SU-DHL-6 (cell line): ENCODE measurements at regions not wholly inside any gene's neighbourhood (a gene's known extent, or its start where the extent isn't known, plus 50 kb on each side); places are given as distances from the start of the nearest gene placed in this dataset.

Experiments
- EZH2phosphoT487 ChIP-seq: fragments of 200-600 bp; sonication (generic), shearing (Covaris generic); conservative IDR thresholded peaks from 2 replicates; pipeline ENCODE4 v1.6.1; 2018; ENCODE audit warnings: mild to moderate bottlenecking, antibody characterized with exemption, low read length, moderate library complexity, mixed read lengths
- TF ChIP-seq, protein P1 (sequence below): fragments of 200-600 bp; sonication (generic); IDR thresholded peaks from one replicate; pipeline ENCODE4 v1.5.1; 2017; ENCODE audit warnings: antibody characterized with exemption, mild to moderate bottlenecking, low read length, moderate library complexity; ENCODE audit not compliant: insufficient read depth, poor library complexity, severe bottlenecking

- TF ChIP-seq, protein P1, sequence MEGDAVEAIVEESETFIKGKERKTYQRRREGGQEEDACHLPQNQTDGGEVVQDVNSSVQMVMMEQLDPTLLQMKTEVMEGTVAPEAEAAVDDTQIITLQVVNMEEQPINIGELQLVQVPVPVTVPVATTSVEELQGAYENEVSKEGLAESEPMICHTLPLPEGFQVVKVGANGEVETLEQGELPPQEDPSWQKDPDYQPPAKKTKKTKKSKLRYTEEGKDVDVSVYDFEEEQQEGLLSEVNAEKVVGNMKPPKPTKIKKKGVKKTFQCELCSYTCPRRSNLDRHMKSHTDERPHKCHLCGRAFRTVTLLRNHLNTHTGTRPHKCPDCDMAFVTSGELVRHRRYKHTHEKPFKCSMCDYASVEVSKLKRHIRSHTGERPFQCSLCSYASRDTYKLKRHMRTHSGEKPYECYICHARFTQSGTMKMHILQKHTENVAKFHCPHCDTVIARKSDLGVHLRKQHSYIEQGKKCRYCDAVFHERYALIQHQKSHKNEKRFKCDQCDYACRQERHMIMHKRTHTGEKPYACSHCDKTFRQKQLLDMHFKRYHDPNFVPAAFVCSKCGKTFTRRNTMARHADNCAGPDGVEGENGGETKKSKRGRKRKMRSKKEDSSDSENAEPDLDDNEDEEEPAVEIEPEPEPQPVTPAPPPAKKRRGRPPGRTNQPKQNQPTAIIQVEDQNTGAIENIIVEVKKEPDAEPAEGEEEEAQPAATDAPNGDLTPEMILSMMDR, result no peak
- no peak for TF ChIP-seq EZH2phosphoT487
Measured at GRCh38 chr11:42093541-42093940, 634.1 kb upstream of the LRRC4C start.
